ENCODE measurements at regions not wholly inside any gene's neighbourhood (a gene's known extent, or its start where the extent isn't known, plus 50 kb on each side); places are given as distances from the start of the nearest gene placed in this dataset.

- TF ChIP-seq CTCF (IDR thresholded peaks at IDR 0.05 in 8 of 11, conservative IDR thresholded peaks at IDR 0.05 in 3 of 11) (no peak), POLR2A (IDR thresholded peaks at IDR 0.05) (no peak)
These were observed 74.7 kb upstream of the CD44 start for GRCh38 chr11:35064114-35064800.

All from spleen (tissue), 7 donors.